Fibroblast of lung (primary cell): ENCODE measurements at regions not wholly inside any gene's neighbourhood (a gene's known extent, or its start where the extent isn't known, plus 50 kb on each side); places are given as distances from the start of the nearest gene placed in this dataset.

Source experiments
- DNase-seq, 2 donors: peaks; one replicate each; pipeline versions ENCODE4 v3.0.0 to v3.0.0-alpha.2; 2010; ENCODE audit warnings: low read depth in 2 of 2
- H2AFZ ChIP-seq: 2 replicates; pipeline ENCODE4 v1.5.1; 2012; ENCODE audit warnings: low read length, control low read depth, inconsistent platforms
- H3K27ac ChIP-seq: 2 replicates; pipeline ENCODE4 v1.5.1; 2011; ENCODE audit warnings: low read length, control low read depth; ENCODE audit not compliant: insufficient read depth
- H3K27me3 ChIP-seq: 2 replicates; pipeline ENCODE4 v1.5.1; 2011; ENCODE audit warnings: mild to moderate bottlenecking, low read length; ENCODE audit not compliant: control insufficient read depth, insufficient read depth
- H3K36me3 ChIP-seq: 2 replicates; pipeline ENCODE4 v1.5.1; 2011; ENCODE audit warnings: low read length; ENCODE audit not compliant: control insufficient read depth, insufficient read depth
- H3K4me1 ChIP-seq: 2 replicates; pipeline ENCODE4 v1.5.1; 2011; ENCODE audit warnings: low read length; ENCODE audit not compliant: control insufficient read depth, insufficient read depth; ENCODE audit errors: extremely low read depth
- H3K4me2 ChIP-seq: 2 replicates; pipeline ENCODE4 v1.5.1; 2011; ENCODE audit warnings: low read length, control low read depth; ENCODE audit not compliant: insufficient read depth; ENCODE audit errors: extremely low read depth
- H3K4me3 ChIP-seq, 4 experiments: fragments of 200-600 bp in 1 of 4; sonication (generic) in 1 of 4; replicated peaks in 1 of 4; 2 replicates each; pipeline ENCODE4 v1.5.1; 2011 to 2016; ENCODE audit warnings: low read length in 4 of 4, low read depth in 3 of 4, mild to moderate bottlenecking in 3 of 4, control low read depth in 2 of 4, inconsistent platforms in 1 of 4, mixed read lengths in 1 of 4; ENCODE audit not compliant: insufficient read depth in 1 of 4; ENCODE audit errors: control extremely low read depth in 1 of 4
- H3K79me2 ChIP-seq: 2 replicates; pipeline ENCODE4 v1.5.1; 2012; ENCODE audit warnings: mild to moderate bottlenecking, low read length, inconsistent platforms; ENCODE audit not compliant: control insufficient read depth, insufficient read depth
- H3K9ac ChIP-seq: 2 replicates; pipeline ENCODE4 v1.5.1; 2011; ENCODE audit warnings: mild to moderate bottlenecking, low read length, control low read depth; ENCODE audit not compliant: insufficient read depth
- H3K9me3 ChIP-seq: 2 replicates; pipeline ENCODE4 v1.5.1; 2012; ENCODE audit warnings: low read depth, low read length; ENCODE audit not compliant: control insufficient read depth, insufficient read depth
- H4K20me1 ChIP-seq: 2 replicates; pipeline ENCODE4 v1.5.1; 2011; ENCODE audit warnings: low read length; ENCODE audit not compliant: control insufficient read depth, insufficient read depth; ENCODE audit errors: extremely low read depth
- CTCF ChIP-seq, 2 donors: IDR thresholded peaks in 1 of 2; conservative IDR thresholded peaks in 1 of 2; 1 replicate in 1 of 2; 2 replicates in 1 of 2; pipeline ENCODE4 v1.5.1; 2011 to 2012; ENCODE audit warnings: low read length in 2 of 2, control low read depth in 1 of 2, inconsistent platforms in 1 of 2, low read depth in 1 of 2, mild to moderate bottlenecking in 1 of 2
- EZH2 ChIP-seq: IDR thresholded peaks from 2 replicates; pipeline ENCODE4 v1.5.1; 2012; ENCODE audit warnings: low read length, control low read depth, mild to moderate bottlenecking; ENCODE audit errors: missing control alignments

GRCh38 chr2:60678551-60678950 is 77.5 kb upstream of the PAPOLG start:
- TF ChIP-seq EZH2 = no peak
- no peak for TF ChIP-seq CTCF (conservative IDR thresholded peaks at IDR 0.05 in 1 of 2, IDR thresholded peaks at IDR 0.05 in 1 of 2; ENCODE audit: low read depth in 1 of 2, low read length in 2 of 2)
- H3K9ac ChIP-seq = no peak overlapping the region
- no peaks in the 10 kb centered on the region for H3K36me3 ChIP-seq
- DNase-seq = no peak
- no peaks in the 10 kb centered on the region for H3K9me3 ChIP-seq
- no peak overlapping the region for H3K4me3 ChIP-seq
- H3K79me2 ChIP-seq = no peaks in the 10 kb centered on the region
- H3K27me3 ChIP-seq = peaks cover 3% of the 10 kb centered on the region
- no peak overlapping the region for H3K4me2 ChIP-seq
- no peaks in the 10 kb centered on the region for H4K20me1 ChIP-seq
- no peak overlapping the region for H3K27ac ChIP-seq
- H2AFZ ChIP-seq = no peak overlapping the region
- no peaks in the 10 kb centered on the region for H3K4me1 ChIP-seq

DNA sequence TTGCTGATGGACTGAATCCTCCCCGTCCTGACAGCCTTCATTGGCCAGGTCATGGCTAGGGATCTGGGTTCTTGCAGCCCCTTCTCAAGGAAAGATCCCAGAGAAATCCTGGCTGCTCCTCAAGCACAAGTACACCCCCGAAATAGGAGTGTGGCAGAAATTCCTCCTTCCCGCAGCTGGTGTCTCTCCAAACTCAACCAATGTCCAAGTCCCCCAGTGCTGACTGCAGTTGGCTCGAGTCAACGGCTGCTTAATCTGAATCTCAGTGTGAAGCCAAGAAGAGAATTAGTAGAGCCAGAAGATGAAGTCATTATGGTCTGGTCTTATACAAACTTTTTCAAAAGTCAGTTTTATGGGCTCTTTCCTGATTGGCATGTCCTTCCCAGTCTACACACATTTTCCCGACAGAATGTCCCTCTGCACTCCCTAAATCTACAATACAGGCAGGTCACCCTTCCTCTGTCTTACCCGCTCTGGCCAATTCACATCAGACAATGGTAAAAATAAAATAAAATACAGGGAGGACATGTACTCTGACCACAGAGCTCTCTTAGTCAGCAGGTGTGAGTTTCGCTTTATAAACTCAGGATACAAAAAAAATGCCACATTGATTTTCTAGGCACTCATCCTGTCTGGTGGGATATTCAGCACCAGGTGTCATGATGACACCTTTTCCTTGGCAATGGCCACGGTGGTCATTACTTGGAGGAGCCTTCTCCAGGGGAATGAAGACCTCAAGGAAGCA is 76.9 kb upstream of the PAPOLG start:
- Histone ChIP-seq H3K4me2 (no peak overlapping the region), H3K9ac (no peak overlapping the region), H4K20me1 (no peaks in the 10 kb centered on the region), H3K27ac (no peak overlapping the region), H3K9me3 (no peaks in the 10 kb centered on the region), H3K36me3 (no peaks in the 10 kb centered on the region), H3K79me2 (no peaks in the 10 kb centered on the region), H3K4me1 (no peaks in the 10 kb centered on the region), H2AFZ (no peak overlapping the region), H3K4me3 (no peak overlapping the region), H3K27me3 (peaks cover 3% of the 10 kb centered on the region)
- DNase-seq = no peak
- TF ChIP-seq EZH2 (no peak), CTCF (conservative IDR thresholded peaks at IDR 0.05 in 1 of 2, IDR thresholded peaks at IDR 0.05 in 1 of 2; ENCODE audit: low read depth in 1 of 2, low read length in 2 of 2) (no peak)

DNA sequence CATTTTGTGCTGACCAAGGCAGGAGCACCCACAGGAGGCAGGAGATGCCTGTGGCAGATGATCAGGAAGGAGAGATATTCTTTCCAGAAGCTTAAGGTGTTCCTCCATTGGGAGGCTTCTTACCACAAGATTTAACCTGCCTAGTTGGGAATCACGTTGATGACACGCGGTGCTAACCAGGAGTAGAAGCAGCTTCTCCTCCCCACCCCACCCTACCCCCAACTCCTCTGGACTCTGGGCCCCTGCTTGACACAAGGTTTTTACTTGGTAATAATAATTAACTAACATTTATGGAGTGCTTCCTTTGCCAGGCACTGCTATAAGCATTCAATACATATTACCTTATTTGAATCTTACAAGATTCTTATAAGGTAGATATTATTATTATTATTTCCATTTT is 62.5 kb upstream of the PAPOLG start:
- Histone ChIP-seq H3K36me3 (no peaks in the 10 kb centered on the region), H3K79me2 (no peaks in the 10 kb centered on the region), H3K9ac (no peak overlapping the region), H3K4me3 (no peak overlapping the region), H3K9me3 (no peaks in the 10 kb centered on the region), H4K20me1 (no peaks in the 10 kb centered on the region), H3K27ac (no peak overlapping the region), H3K27me3 (no peaks in the 10 kb centered on the region), H3K4me2 (no peak overlapping the region), H2AFZ (no peak overlapping the region), H3K4me1 (no peaks in the 10 kb centered on the region)
- no peak for DNase-seq
- TF ChIP-seq CTCF (conservative IDR thresholded peaks at IDR 0.05 in 1 of 2, IDR thresholded peaks at IDR 0.05 in 1 of 2; ENCODE audit: low read depth in 1 of 2, low read length in 2 of 2) (no peak), EZH2 (no peak)
